ENCODE measurements at regions not wholly inside any gene's neighbourhood (a gene's known extent, or its start where the extent isn't known, plus 50 kb on each side); places are given as distances from the start of the nearest gene placed in this dataset.

- no peaks in the 10 kb centered on the region for H4K20me1 ChIP-seq (ENCODE audit: insufficient read depth, low read length)
- H3K4me1 ChIP-seq (ENCODE audit: low read length) = no peaks in the 10 kb centered on the region
- no peaks in the 10 kb centered on the region for H3F3A ChIP-seq (ENCODE audit: insufficient read depth, low read length)
- TF ChIP-seq EZH2phosphoT487 (IDR thresholded peaks at IDR 0.05; ENCODE audit: low read length) (no peak), CTCF (IDR thresholded peaks at IDR 0.05; ENCODE audit: low read length) (no peak), EZH2 (optimal IDR thresholded peaks at IDR 0.05; ENCODE audit: low read depth, low read length) (no peak)
- no peaks in the 10 kb centered on the region for H3K36me3 ChIP-seq (replicated peaks; ENCODE audit: insufficient read depth, low read length)
- no peak overlapping the region for H3K4me2 ChIP-seq (ENCODE audit: low read depth, low read length)
- no peaks in the 10 kb centered on the region for H3K27me3 ChIP-seq (replicated peaks; ENCODE audit: insufficient read depth, low read length)
- H3K9ac ChIP-seq (ENCODE audit: low read length) = no peak overlapping the region
- no peaks in the 10 kb centered on the region for H3K9me3 ChIP-seq (replicated peaks; ENCODE audit: insufficient read depth, low read length)
- H3K9me2 ChIP-seq (replicated peaks; ENCODE audit: insufficient read depth, low read length) = no peaks in the 10 kb centered on the region
- no peak overlapping the region for H2AFZ ChIP-seq (ENCODE audit: low read length)
- H3K4me3 ChIP-seq (ENCODE audit: low read length) = no peak overlapping the region
- no peak for DNase-seq
- H3K79me2 ChIP-seq (ENCODE audit: low read length) = no peaks in the 10 kb centered on the region
- H3K27ac ChIP-seq (ENCODE audit: low read length) = no peak overlapping the region
Observed at GRCh38 chr2:236688157-236688556, 118.5 kb downstream of the ACKR3 start.

GRCh38 chr2:236688563-236689392, 119.2 kb downstream of the ACKR3 start:
- Histone ChIP-seq H3K9me2 (replicated peaks; ENCODE audit: insufficient read depth, low read length) (no peaks in the 10 kb centered on the region), H3K27ac (ENCODE audit: low read length) (no peak overlapping the region), H4K20me1 (ENCODE audit: insufficient read depth, low read length) (no peaks in the 10 kb centered on the region), H3K27me3 (replicated peaks; ENCODE audit: insufficient read depth, low read length) (no peaks in the 10 kb centered on the region), H3F3A (ENCODE audit: insufficient read depth, low read length) (no peaks in the 10 kb centered on the region), H2AFZ (ENCODE audit: low read length) (no peak overlapping the region), H3K9me3 (replicated peaks; ENCODE audit: insufficient read depth, low read length) (no peaks in the 10 kb centered on the region), H3K4me2 (ENCODE audit: low read depth, low read length) (no peak overlapping the region), H3K9ac (ENCODE audit: low read length) (no peak overlapping the region), H3K4me1 (ENCODE audit: low read length) (no peaks in the 10 kb centered on the region), H3K4me3 (ENCODE audit: low read length) (no peak overlapping the region), H3K36me3 (replicated peaks; ENCODE audit: insufficient read depth, low read length) (no peaks in the 10 kb centered on the region), H3K79me2 (ENCODE audit: low read length) (no peaks in the 10 kb centered on the region)
- no peak for DNase-seq
- TF ChIP-seq EZH2phosphoT487 (IDR thresholded peaks at IDR 0.05; ENCODE audit: low read length) = no peak

DNA sequence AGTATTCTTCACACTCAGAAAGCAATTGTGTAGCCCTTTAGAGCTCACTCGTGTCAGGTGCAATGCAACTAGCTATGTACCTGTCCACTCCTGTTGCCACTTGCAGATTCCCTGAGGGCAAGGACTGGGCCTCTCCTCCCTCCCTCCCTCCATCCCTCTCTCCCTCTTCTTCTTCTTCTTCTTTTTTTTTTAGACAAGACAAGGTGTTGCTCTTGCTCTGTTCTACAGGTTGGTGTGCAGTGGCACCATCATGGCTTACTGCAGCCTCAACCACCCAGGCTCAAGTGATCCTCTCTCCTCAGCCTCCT, 119.7 kb downstream of the ACKR3 start:
- Histone ChIP-seq H3K27me3 (replicated peaks; ENCODE audit: insufficient read depth, low read length) (no peaks in the 10 kb centered on the region), H3K4me1 (ENCODE audit: low read length) (no peaks in the 10 kb centered on the region), H3K9ac (ENCODE audit: low read length) (no peak overlapping the region), H3K79me2 (ENCODE audit: low read length) (no peaks in the 10 kb centered on the region), H3K9me2 (replicated peaks; ENCODE audit: insufficient read depth, low read length) (no peaks in the 10 kb centered on the region), H2AFZ (ENCODE audit: low read length) (no peak overlapping the region), H3K4me2 (ENCODE audit: low read depth, low read length) (no peak overlapping the region), H4K20me1 (ENCODE audit: insufficient read depth, low read length) (no peaks in the 10 kb centered on the region), H3K9me3 (replicated peaks; ENCODE audit: insufficient read depth, low read length) (no peaks in the 10 kb centered on the region), H3K27ac (ENCODE audit: low read length) (no peak overlapping the region), H3K4me3 (ENCODE audit: low read length) (no peak overlapping the region), H3F3A (ENCODE audit: insufficient read depth, low read length) (no peaks in the 10 kb centered on the region), H3K36me3 (replicated peaks; ENCODE audit: insufficient read depth, low read length) (no peaks in the 10 kb centered on the region)
- TF ChIP-seq EZH2 (optimal IDR thresholded peaks at IDR 0.05; ENCODE audit: low read depth, low read length) = no peak
- TF ChIP-seq EZH2phosphoT487 (IDR thresholded peaks at IDR 0.05; ENCODE audit: low read length) = no peak
- no peak for TF ChIP-seq CTCF (IDR thresholded peaks at IDR 0.05; ENCODE audit: low read length)
- no peak for DNase-seq

GRCh38 chr2:236689981-236690380, 120.4 kb downstream of the ACKR3 start:
- no peaks in the 10 kb centered on the region for H4K20me1 ChIP-seq (ENCODE audit: insufficient read depth, low read length)
- no peaks in the 10 kb centered on the region for H3K9me2 ChIP-seq (replicated peaks; ENCODE audit: insufficient read depth, low read length)
- no peaks in the 10 kb centered on the region for H3K27me3 ChIP-seq (replicated peaks; ENCODE audit: insufficient read depth, low read length)
- H2AFZ ChIP-seq (ENCODE audit: low read length) = no peak overlapping the region
- H3F3A ChIP-seq (ENCODE audit: insufficient read depth, low read length) = no peaks in the 10 kb centered on the region
- H3K4me2 ChIP-seq (ENCODE audit: low read depth, low read length) = no peak overlapping the region
- no peak overlapping the region for H3K9ac ChIP-seq (ENCODE audit: low read length)
- no peak overlapping the region for H3K27ac ChIP-seq (ENCODE audit: low read length)
- H3K4me1 ChIP-seq (ENCODE audit: low read length) = no peaks in the 10 kb centered on the region
- TF ChIP-seq EZH2 (optimal IDR thresholded peaks at IDR 0.05; ENCODE audit: low read depth, low read length) = no peak
- TF ChIP-seq CTCF (IDR thresholded peaks at IDR 0.05; ENCODE audit: low read length) = no peak
- TF ChIP-seq EZH2phosphoT487 (IDR thresholded peaks at IDR 0.05; ENCODE audit: low read length) = no peak
- no peak overlapping the region for H3K4me3 ChIP-seq (ENCODE audit: low read length)
- no peaks in the 10 kb centered on the region for H3K79me2 ChIP-seq (ENCODE audit: low read length)
- H3K36me3 ChIP-seq (replicated peaks; ENCODE audit: insufficient read depth, low read length) = no peaks in the 10 kb centered on the region
- no peak for DNase-seq
- H3K9me3 ChIP-seq (replicated peaks; ENCODE audit: insufficient read depth, low read length) = no peaks in the 10 kb centered on the region
